Retinal pigment epithelial cell (primary cell): ENCODE measurements at regions not wholly inside any gene's neighbourhood (a gene's known extent, or its start where the extent isn't known, plus 50 kb on each side); places are given as distances from the start of the nearest gene placed in this dataset.

Experiments
- DNase-seq: peaks from one replicate; pipeline ENCODE4 v3.0.0-alpha.2; 2010; ENCODE audit warnings: low read depth
- H3K4me3 ChIP-seq: 2 replicates; pipeline ENCODE4 v1.5.1; 2011; ENCODE audit warnings: mild to moderate bottlenecking, low read length, control low read depth, moderate library complexity
- TF ChIP-seq, protein P1 (sequence below): conservative IDR thresholded peaks from 2 replicates; pipeline ENCODE4 v1.5.1; 2011; ENCODE audit warnings: low read depth, low read length, control low read depth, inconsistent platforms

DNA sequence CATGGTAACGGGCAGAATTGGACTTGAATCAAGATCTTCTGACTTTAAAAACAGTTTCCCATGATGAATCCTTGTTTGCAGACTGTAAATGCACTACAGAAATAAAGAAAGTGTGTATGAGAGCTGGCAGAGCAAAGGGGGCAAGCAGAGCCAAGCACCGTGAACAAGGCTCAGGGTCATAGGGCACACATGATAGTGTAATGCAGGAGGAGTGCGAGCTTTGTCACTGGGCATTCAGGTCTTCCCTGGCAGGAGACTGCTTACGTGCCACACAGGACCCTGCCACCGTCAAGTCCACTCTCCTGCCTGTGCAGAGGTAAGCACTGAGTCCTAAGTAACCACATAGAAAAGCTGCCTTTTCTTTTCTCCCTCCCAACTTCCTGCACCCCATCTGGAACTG lies 93.1 kb upstream of the NPVF start:
- TF ChIP-seq, protein P1, sequence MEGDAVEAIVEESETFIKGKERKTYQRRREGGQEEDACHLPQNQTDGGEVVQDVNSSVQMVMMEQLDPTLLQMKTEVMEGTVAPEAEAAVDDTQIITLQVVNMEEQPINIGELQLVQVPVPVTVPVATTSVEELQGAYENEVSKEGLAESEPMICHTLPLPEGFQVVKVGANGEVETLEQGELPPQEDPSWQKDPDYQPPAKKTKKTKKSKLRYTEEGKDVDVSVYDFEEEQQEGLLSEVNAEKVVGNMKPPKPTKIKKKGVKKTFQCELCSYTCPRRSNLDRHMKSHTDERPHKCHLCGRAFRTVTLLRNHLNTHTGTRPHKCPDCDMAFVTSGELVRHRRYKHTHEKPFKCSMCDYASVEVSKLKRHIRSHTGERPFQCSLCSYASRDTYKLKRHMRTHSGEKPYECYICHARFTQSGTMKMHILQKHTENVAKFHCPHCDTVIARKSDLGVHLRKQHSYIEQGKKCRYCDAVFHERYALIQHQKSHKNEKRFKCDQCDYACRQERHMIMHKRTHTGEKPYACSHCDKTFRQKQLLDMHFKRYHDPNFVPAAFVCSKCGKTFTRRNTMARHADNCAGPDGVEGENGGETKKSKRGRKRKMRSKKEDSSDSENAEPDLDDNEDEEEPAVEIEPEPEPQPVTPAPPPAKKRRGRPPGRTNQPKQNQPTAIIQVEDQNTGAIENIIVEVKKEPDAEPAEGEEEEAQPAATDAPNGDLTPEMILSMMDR = no peak
- H3K4me3 ChIP-seq = no peak overlapping the region
- DNase-seq = no peak

DNA sequence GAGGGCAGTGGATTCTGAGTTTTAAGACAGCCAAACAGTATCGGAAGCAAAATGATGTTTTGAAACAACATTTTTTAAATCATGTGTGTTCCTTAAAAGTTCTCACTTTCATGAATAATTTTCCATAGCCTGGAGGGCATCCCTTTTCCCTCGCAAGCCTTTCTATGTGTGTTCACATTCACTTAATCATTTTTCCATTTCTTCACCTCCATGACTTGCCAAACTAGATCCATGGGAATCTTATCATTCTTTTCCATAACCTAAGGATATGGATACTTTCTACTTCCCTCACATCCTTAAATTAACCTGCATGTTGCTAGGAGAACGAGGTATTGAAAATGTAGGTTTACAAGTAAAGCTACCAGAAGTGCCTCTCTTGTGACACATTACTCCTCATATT lies 94.2 kb upstream of the NPVF start:
- no peak overlapping the region for H3K4me3 ChIP-seq
- TF ChIP-seq, protein P1 = no peak
- DNase-seq = no peak

DNA sequence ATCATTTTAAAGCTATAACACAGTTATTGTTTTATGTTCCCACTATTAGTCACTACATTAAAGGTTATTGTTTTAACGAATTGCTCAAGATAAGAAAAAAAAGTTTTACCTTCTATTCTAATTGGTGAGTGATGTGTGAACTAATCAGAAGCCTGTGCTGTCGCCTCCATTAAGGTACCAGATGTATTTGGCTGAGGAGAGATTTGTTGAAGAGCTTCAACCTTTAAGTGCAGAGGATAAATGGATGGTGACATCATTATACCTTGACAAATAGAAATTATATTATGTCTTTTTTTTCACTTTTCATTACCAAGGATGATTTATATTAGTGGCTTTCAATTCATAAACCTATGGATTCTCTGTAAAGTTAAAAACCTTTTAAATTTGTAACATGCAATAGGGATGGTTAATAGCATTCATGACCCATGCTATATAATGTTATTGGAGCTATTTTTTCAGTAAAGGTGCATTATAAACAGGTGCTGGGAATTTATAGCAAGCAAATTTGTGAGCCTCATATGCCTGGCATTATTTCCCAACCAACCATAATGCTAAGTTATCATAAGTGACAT lies 97.0 kb upstream of the NPVF start:
- TF ChIP-seq, protein P1 = no peak
- DNase-seq = no peak
- no peak overlapping the region for H3K4me3 ChIP-seq

DNA sequence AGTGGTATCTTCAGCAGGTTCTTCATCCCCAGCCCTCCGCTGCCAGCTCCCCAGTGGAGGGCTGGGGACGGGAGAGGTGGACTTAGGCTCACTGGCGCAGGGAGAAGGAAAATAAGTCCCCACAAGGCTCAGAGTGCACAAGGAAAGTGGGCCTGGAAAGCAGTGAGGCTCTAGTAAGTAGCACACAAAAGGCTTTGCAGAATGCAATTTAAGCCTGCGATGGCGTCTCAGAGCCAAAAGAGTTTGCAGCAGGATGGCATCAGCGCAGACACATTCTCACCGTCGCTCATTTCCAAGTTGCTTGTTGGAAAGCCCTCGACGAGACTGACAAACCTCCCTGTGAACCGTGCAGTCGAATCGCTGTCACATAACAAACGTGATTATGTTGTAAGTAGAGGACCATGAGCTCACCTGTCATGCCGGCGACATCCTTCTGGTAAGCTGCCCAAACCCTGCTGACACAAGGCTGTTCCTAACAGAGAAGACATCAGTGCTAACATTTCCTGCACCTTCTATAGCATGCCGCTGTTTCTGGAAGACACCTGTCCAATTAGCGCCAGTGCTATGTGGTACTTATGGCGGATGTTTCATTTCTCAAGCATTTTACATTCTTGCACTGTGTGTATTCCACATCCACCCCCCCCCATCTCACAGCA lies 98.3 kb upstream of the NPVF start:
- TF ChIP-seq, protein P1 = no peak
- DNase-seq = no peak
- no peak overlapping the region for H3K4me3 ChIP-seq

DNA sequence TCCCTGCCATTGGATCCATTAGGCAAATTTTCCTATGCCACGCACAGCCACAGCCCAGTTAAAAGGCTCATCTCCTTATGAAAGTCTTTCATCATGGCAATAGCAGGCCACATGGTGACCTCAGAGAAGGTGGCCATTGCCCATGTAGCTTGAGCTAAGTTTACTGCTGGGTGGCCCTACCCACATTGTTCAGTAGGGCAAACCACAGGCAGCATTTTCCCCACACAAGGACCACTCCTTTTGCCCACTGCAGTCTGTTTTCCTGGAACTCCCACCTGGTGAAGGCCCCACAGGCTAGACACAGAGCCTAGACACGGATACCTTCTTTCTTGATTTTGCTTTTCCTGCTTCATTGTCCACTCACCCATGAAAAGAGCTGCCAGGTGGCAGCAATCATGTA lies 101.5 kb upstream of the NPVF start:
- DNase-seq = no peak
- TF ChIP-seq, protein P1 = no peak
- no peak overlapping the region for H3K4me3 ChIP-seq

DNA sequence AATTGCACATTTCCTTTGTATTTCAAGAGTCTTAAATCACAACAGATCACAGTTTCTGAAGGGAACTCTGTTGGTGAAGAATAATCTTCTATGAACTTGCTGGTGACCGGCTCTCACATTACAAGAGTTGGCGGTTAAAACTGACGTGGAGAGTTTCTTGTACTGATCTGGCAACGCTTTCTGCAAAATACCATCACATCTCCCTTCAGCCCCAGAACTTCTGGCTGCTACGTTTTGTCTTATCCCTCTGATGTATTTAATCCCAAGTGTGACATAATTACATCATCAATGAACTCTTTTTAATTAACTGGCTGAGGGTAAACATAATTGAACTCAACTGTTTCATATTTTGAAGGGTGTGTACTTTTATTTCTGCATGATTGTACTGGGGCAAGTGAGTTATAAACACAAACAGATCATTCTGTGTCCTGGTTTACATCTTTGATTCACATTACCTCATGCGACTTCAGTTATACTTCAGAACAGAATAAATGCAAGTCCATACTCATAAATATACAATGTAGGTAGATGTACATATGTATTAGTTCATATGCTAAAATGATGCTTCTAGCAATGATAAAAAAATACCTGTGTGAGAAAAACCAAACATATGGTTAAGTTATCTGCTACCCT lies 105.1 kb upstream of the NPVF start:
- no peak overlapping the region for H3K4me3 ChIP-seq
- no peak for DNase-seq
- TF ChIP-seq, protein P1 = no peak

DNA sequence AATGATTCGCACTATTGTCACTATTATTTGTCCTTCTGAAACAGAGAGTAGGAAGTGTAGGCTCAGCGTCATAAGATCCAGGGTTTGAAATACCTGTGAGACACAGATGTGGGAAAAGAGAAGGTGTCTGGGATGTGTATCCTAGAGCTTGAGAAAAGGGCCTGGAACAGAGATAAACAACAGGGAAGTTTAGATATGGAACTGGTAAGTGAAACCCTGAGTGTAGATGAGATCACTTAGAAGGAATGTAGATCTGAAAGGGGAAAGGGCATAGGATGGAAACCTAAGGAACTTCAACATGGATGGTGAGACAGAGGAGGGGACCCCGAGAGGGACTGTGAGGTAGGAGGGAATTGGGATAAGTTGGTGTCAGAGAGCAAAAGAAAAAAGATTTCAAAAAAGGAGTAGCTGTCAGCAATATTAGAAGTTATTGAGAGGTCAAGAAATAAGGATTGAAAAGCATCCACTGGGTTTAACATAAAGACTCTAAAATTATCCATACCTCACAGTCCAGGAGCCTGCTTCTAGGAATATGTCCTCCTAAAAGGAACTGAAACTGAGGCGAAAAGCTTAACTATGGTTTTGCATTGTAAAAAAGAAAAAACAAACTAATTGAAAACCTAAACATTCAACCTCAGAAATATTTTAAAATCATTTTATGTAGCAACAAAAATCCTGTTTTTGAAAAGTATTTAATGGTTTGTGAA lies 119.2 kb upstream of the NPVF start:
- TF ChIP-seq, protein P1 = no peak
- DNase-seq = no peak
- H3K4me3 ChIP-seq = no peak overlapping the region
